GM19455 (cell line): ENCODE measurements at regions not wholly inside any gene's neighbourhood (a gene's known extent, or its start where the extent isn't known, plus 50 kb on each side); places are given as distances from the start of the nearest gene placed in this dataset.
"Not testable (repeated sequence)": the region's sequence is repeated elsewhere in the genome, so short reads cannot be mapped to it uniquely, and the experiment has no call there.

Experiments
- ATAC-seq: cut with Tn5 transposase; IDR thresholded peaks from one replicate; pipeline ENCODE4 v1.9.1; 2021; ENCODE audit not compliant: unreplicated experiment

GRCh38 chr13:22942831-22943230, 237.9 kb upstream of the SGCG start:
- not testable (repeated sequence) for ATAC-seq

GRCh38 chr13:22944378-22944777, 236.4 kb upstream of the SGCG start:
- no peak for ATAC-seq

- no peak for ATAC-seq
Observed at GRCh38 chr13:22945321-22946226, 235.2 kb upstream of the SGCG start.

GRCh38 chr13:22948421-22948820, 232.4 kb upstream of the SGCG start:
- ATAC-seq = no peak

GRCh38 chr13:22952018-22952417, 228.8 kb upstream of the SGCG start:
- not testable (repeated sequence) for ATAC-seq

- ATAC-seq = not testable (repeated sequence)
Observed at GRCh38 chr13:22955147-22955546, 225.6 kb upstream of the SGCG start.

- ATAC-seq = not testable (repeated sequence)
Observed at GRCh38 chr13:22956456-22957115, 224.2 kb upstream of the SGCG start.

- ATAC-seq = not testable (repeated sequence)
Observed at GRCh38 chr13:22959859-22960258, 220.9 kb upstream of the SGCG start.

GRCh38 chr13:22960827-22961226, 220.0 kb upstream of the SGCG start:
- ATAC-seq = no peak

- ATAC-seq = not testable (repeated sequence)
Observed at GRCh38 chr13:22961342-22961741, 219.4 kb upstream of the SGCG start.

- no peak for ATAC-seq
Observed at GRCh38 chr13:22961835-22962537, 218.8 kb upstream of the SGCG start.

GRCh38 chr13:22963384-22964053, 217.3 kb upstream of the SGCG start:
- ATAC-seq = not testable (repeated sequence)

GRCh38 chr13:22964245-22964966, 216.4 kb upstream of the SGCG start:
- no peak for ATAC-seq

GRCh38 chr13:22965011-22965857, 215.5 kb upstream of the SGCG start:
- ATAC-seq = not testable (repeated sequence)

GRCh38 chr13:22965858-22966239, 214.9 kb upstream of the SGCG start:
- ATAC-seq = not testable (repeated sequence)

- not testable (repeated sequence) for ATAC-seq
Observed at GRCh38 chr13:22966753-22967152, 214.0 kb upstream of the SGCG start.

- ATAC-seq = no peak
Observed at GRCh38 chr13:22967669-22968068, 213.1 kb upstream of the SGCG start.

GRCh38 chr13:22979952-22980351, 200.8 kb upstream of the SGCG start:
- ATAC-seq = no peak

GRCh38 chr13:22980936-22981335, 199.8 kb upstream of the SGCG start:
- ATAC-seq = no peak
